GM21390 (cell line): ENCODE measurements at regions not wholly inside any gene's neighbourhood (a gene's known extent, or its start where the extent isn't known, plus 50 kb on each side); places are given as distances from the start of the nearest gene placed in this dataset.

Source experiments
- ATAC-seq: cut with Tn5 transposase; IDR thresholded peaks from one replicate; pipeline ENCODE4 v1.9.1; 2021; ENCODE audit not compliant: unreplicated experiment

- ATAC-seq: no peak
These were observed 332.4 kb downstream of the PCDH7 start for GRCh38 chr4:31052519-31052918.

GRCh38 chr4:31053451-31053850 is 333.3 kb downstream of the PCDH7 start:
- no peak for ATAC-seq

GRCh38 chr4:31054295-31054694 is 334.1 kb downstream of the PCDH7 start:
- no peak for ATAC-seq

- no peak for ATAC-seq
These were observed 338.5 kb downstream of the PCDH7 start for GRCh38 chr4:31058656-31059055.

GRCh38 chr4:31059753-31060522 is 339.8 kb downstream of the PCDH7 start:
- ATAC-seq: no peak

- no peak for ATAC-seq
These were observed 344.9 kb downstream of the PCDH7 start for GRCh38 chr4:31065086-31065485.

- ATAC-seq: no peak
These were observed 348.3 kb downstream of the PCDH7 start for GRCh38 chr4:31068257-31069075.

- no peak for ATAC-seq
These were observed 349.0 kb downstream of the PCDH7 start for GRCh38 chr4:31069151-31069550.

GRCh38 chr4:31071508-31072486 is 351.6 kb downstream of the PCDH7 start:
- ATAC-seq: no peak

GRCh38 chr4:31075969-31076368 is 355.8 kb downstream of the PCDH7 start:
- ATAC-seq: no peak

- no peak for ATAC-seq
These were observed 358.5 kb downstream of the PCDH7 start for GRCh38 chr4:31078661-31079060.

- ATAC-seq: no peak
These were observed 360.7 kb downstream of the PCDH7 start for GRCh38 chr4:31080887-31081286.

GRCh38 chr4:31081366-31081765 is 361.2 kb downstream of the PCDH7 start:
- ATAC-seq: no peak

GRCh38 chr4:31083456-31083855 is 363.3 kb downstream of the PCDH7 start:
- no peak for ATAC-seq

- ATAC-seq: no peak
These were observed 364.7 kb downstream of the PCDH7 start for GRCh38 chr4:31084806-31085416.

- no peak for ATAC-seq
These were observed 365.5 kb downstream of the PCDH7 start for GRCh38 chr4:31085689-31086088.

GRCh38 chr4:31086756-31087330 is 366.7 kb downstream of the PCDH7 start:
- ATAC-seq: no peak

- ATAC-seq: no peak
These were observed 368.5 kb downstream of the PCDH7 start for GRCh38 chr4:31088600-31089230.

- ATAC-seq: no peak
These were observed 369.6 kb downstream of the PCDH7 start for GRCh38 chr4:31089815-31090214.

GRCh38 chr4:31094474-31094873 is 374.3 kb downstream of the PCDH7 start:
- no peak for ATAC-seq
